ENCODE measurements at regions not wholly inside any gene's neighbourhood (a gene's known extent, or its start where the extent isn't known, plus 50 kb on each side); places are given as distances from the start of the nearest gene placed in this dataset.

- ATAC-seq (ENCODE audit: low read depth in 2 of 2): no peak
These were observed 85.6 kb downstream of the SNAPC1 start for GRCh38 chr14:61847861-61848260.

GRCh38 chr14:61854898-61855297 is 92.7 kb downstream of the SNAPC1 start:
- Histone ChIP-seq H3K4me1 (ENCODE audit: control insufficient read depth, insufficient read depth, low read length, poor library complexity, severe bottlenecking) (no peaks in the 10 kb centered on the region), H3K4me3 (ENCODE audit: low read depth, low read length) (no peak overlapping the region), H3K9me3 (ENCODE audit: control insufficient read depth in 2 of 2, low read length in 2 of 2) (no peaks in the 10 kb centered on the region), H3K27me3 (ENCODE audit: control insufficient read depth, insufficient read depth, low read length) (peaks cover 21% of the 10 kb centered on the region), H3K36me3 (ENCODE audit: control insufficient read depth, insufficient read depth, low read length) (no peaks in the 10 kb centered on the region), H3K27ac (ENCODE audit: insufficient read depth, low read length, poor library complexity, severe bottlenecking) (no peak overlapping the region)
- no peaks in the 10 kb centered on the region for H3K4me1 Mint-ChIP-seq
- peaks cover 31% of the 10 kb centered on the region for H3K27me3 Mint-ChIP-seq
- DNase-seq (no peak), ATAC-seq (ENCODE audit: low read depth in 2 of 2) (no peak)
- H3K4me3 Mint-ChIP-seq: no peak overlapping the region
- no peaks in the 10 kb centered on the region for H3K36me3 Mint-ChIP-seq
- H3K27ac Mint-ChIP-seq: no peak overlapping the region
- H3K9me3 Mint-ChIP-seq: peaks cover 0 to under 1% (median 0%) of the 10 kb centered on the region in 7 donors

More at GRCh38 chr14:61847861-61848260, 85.6 kb downstream of the SNAPC1 start:
- Histone ChIP-seq H3K4me3 (ENCODE audit: low read depth, low read length) (no peak overlapping the region), H3K36me3 (ENCODE audit: control insufficient read depth, insufficient read depth, low read length) (no peaks in the 10 kb centered on the region), H3K4me1 (ENCODE audit: control insufficient read depth, insufficient read depth, low read length, poor library complexity, severe bottlenecking) (no peaks in the 10 kb centered on the region), H3K27ac (ENCODE audit: insufficient read depth, low read length, poor library complexity, severe bottlenecking) (no peak overlapping the region), H3K27me3 (ENCODE audit: control insufficient read depth, insufficient read depth, low read length) (peaks cover 21% of the 10 kb centered on the region), H3K9me3 (ENCODE audit: control insufficient read depth in 2 of 2, low read length in 2 of 2) (peaks cover 6 to 18% of the 10 kb centered on the region in 2 experiments)
- H3K4me1 Mint-ChIP-seq: no peaks in the 10 kb centered on the region
- H3K9me3 Mint-ChIP-seq: peaks cover 0 to 6% (median 0%) of the 10 kb centered on the region in 7 donors
- no peaks in the 10 kb centered on the region for H3K36me3 Mint-ChIP-seq
- H3K27ac Mint-ChIP-seq: no peak overlapping the region
- no peak for DNase-seq
- H3K27me3 Mint-ChIP-seq: peaks cover 28% of the 10 kb centered on the region
- no peak overlapping the region for H3K4me3 Mint-ChIP-seq

- H3K9me3 ChIP-seq (ENCODE audit: control insufficient read depth in 2 of 2, low read length in 2 of 2): no peaks in the 10 kb centered on the region
- no peak overlapping the region for H3K27ac ChIP-seq (ENCODE audit: insufficient read depth, low read length, poor library complexity, severe bottlenecking)
- H3K27ac Mint-ChIP-seq: no peak overlapping the region
- H3K4me3 ChIP-seq (ENCODE audit: low read depth, low read length): no peak overlapping the region
- DNase-seq: peak; percentile 9 to 71 (median 31)
- H3K4me1 ChIP-seq (ENCODE audit: control insufficient read depth, insufficient read depth, low read length, poor library complexity, severe bottlenecking): no peaks in the 10 kb centered on the region
- H3K36me3 ChIP-seq (ENCODE audit: control insufficient read depth, insufficient read depth, low read length): no peaks in the 10 kb centered on the region
- H3K9me3 Mint-ChIP-seq: no peaks in the 10 kb centered on the region
- ATAC-seq (ENCODE audit: low read depth in 2 of 2): peak; percentile 77 to 85
- H3K27me3 Mint-ChIP-seq: peaks cover 24% of the 10 kb centered on the region
- H3K4me3 Mint-ChIP-seq: peak overlapping the region in 1 of 4 donors; percentile 21
- peaks cover 0 to 6% (median 0%) of the 10 kb centered on the region in 4 donors for H3K4me1 Mint-ChIP-seq
- H3K36me3 Mint-ChIP-seq: no peaks in the 10 kb centered on the region
- peaks cover 10% of the 10 kb centered on the region for H3K27me3 ChIP-seq (ENCODE audit: control insufficient read depth, insufficient read depth, low read length)
These were observed 98.2 kb downstream of the SNAPC1 start for GRCh38 chr14:61860294-61860918.

GRCh38 chr14:61861320-61861865 is 99.2 kb downstream of the SNAPC1 start:
- H3K9me3 ChIP-seq (ENCODE audit: control insufficient read depth in 2 of 2, low read length in 2 of 2): no peaks in the 10 kb centered on the region
- H3K9me3 Mint-ChIP-seq: no peaks in the 10 kb centered on the region
- ATAC-seq (ENCODE audit: low read depth in 2 of 2): no peak
- peaks cover 0 to 6% (median 0%) of the 10 kb centered on the region in 4 donors for H3K4me1 Mint-ChIP-seq
- H3K27me3 Mint-ChIP-seq: peaks cover 25% of the 10 kb centered on the region
- H3K27me3 ChIP-seq (ENCODE audit: control insufficient read depth, insufficient read depth, low read length): peaks cover 10% of the 10 kb centered on the region
- no peak overlapping the region for H3K4me3 Mint-ChIP-seq
- H3K27ac ChIP-seq (ENCODE audit: insufficient read depth, low read length, poor library complexity, severe bottlenecking): no peak overlapping the region
- no peak for DNase-seq
- H3K4me1 ChIP-seq (ENCODE audit: control insufficient read depth, insufficient read depth, low read length, poor library complexity, severe bottlenecking): no peaks in the 10 kb centered on the region
- no peak overlapping the region for H3K27ac Mint-ChIP-seq
- no peaks in the 10 kb centered on the region for H3K36me3 Mint-ChIP-seq
- no peaks in the 10 kb centered on the region for H3K36me3 ChIP-seq (ENCODE audit: control insufficient read depth, insufficient read depth, low read length)
- no peak overlapping the region for H3K4me3 ChIP-seq (ENCODE audit: low read depth, low read length)

GRCh38 chr14:61864329-61864898 is 102.2 kb downstream of the SNAPC1 start:
- H3K36me3 Mint-ChIP-seq: no peaks in the 10 kb centered on the region
- H3K9me3 Mint-ChIP-seq: peaks cover 0 to 3% (median 0%) of the 10 kb centered on the region in 7 donors
- ATAC-seq (ENCODE audit: low read depth in 2 of 2): no peak
- Histone ChIP-seq H3K9me3 (ENCODE audit: control insufficient read depth in 2 of 2, low read length in 2 of 2) (no peaks in the 10 kb centered on the region), H3K27ac (ENCODE audit: insufficient read depth, low read length, poor library complexity, severe bottlenecking) (no peak overlapping the region), H3K27me3 (ENCODE audit: control insufficient read depth, insufficient read depth, low read length) (peaks cover 4% of the 10 kb centered on the region), H3K4me3 (ENCODE audit: low read depth, low read length) (no peak overlapping the region), H3K4me1 (ENCODE audit: control insufficient read depth, insufficient read depth, low read length, poor library complexity, severe bottlenecking) (no peaks in the 10 kb centered on the region), H3K36me3 (ENCODE audit: control insufficient read depth, insufficient read depth, low read length) (no peaks in the 10 kb centered on the region)
- H3K27ac Mint-ChIP-seq: no peak overlapping the region
- peaks cover 22% of the 10 kb centered on the region for H3K27me3 Mint-ChIP-seq
- H3K4me3 Mint-ChIP-seq: no peak overlapping the region
- H3K4me1 Mint-ChIP-seq: peaks cover 0 to 6% (median 0%) of the 10 kb centered on the region in 4 donors
- DNase-seq: no peak

- ATAC-seq (ENCODE audit: low read depth in 2 of 2) (no peak), DNase-seq (peak in 1 of 3 donors; percentile 20)
- no peaks in the 10 kb centered on the region for H3K4me1 ChIP-seq (ENCODE audit: control insufficient read depth, insufficient read depth, low read length, poor library complexity, severe bottlenecking)
- H3K4me3 Mint-ChIP-seq: no peak overlapping the region
- H3K27ac ChIP-seq (ENCODE audit: insufficient read depth, low read length, poor library complexity, severe bottlenecking): no peak overlapping the region
- peaks cover 7% of the 10 kb centered on the region for H3K27me3 ChIP-seq (ENCODE audit: control insufficient read depth, insufficient read depth, low read length)
- H3K36me3 ChIP-seq (ENCODE audit: control insufficient read depth, insufficient read depth, low read length): no peaks in the 10 kb centered on the region
- no peak overlapping the region for H3K4me3 ChIP-seq (ENCODE audit: low read depth, low read length)
- peaks cover 10 to 11% of the 10 kb centered on the region in 2 experiments for H3K9me3 ChIP-seq (ENCODE audit: control insufficient read depth in 2 of 2, low read length in 2 of 2)
- H3K27ac Mint-ChIP-seq: no peak overlapping the region
- H3K4me1 Mint-ChIP-seq: no peaks in the 10 kb centered on the region
- H3K36me3 Mint-ChIP-seq: no peaks in the 10 kb centered on the region
- peaks cover 2 to 15% (median 8%) of the 10 kb centered on the region in 7 donors for H3K9me3 Mint-ChIP-seq
- peaks cover 21% of the 10 kb centered on the region for H3K27me3 Mint-ChIP-seq
These were observed 105.0 kb downstream of the SNAPC1 start for GRCh38 chr14:61866932-61867920.

GRCh38 chr14:61868846-61869245 is 106.6 kb downstream of the SNAPC1 start:
- Histone ChIP-seq H3K27ac (ENCODE audit: insufficient read depth, low read length, poor library complexity, severe bottlenecking) (no peak overlapping the region), H3K27me3 (ENCODE audit: control insufficient read depth, insufficient read depth, low read length) (peaks cover 7% of the 10 kb centered on the region), H3K9me3 (ENCODE audit: control insufficient read depth in 2 of 2, low read length in 2 of 2) (peaks cover 10 to 11% of the 10 kb centered on the region in 2 experiments), H3K4me1 (ENCODE audit: control insufficient read depth, insufficient read depth, low read length, poor library complexity, severe bottlenecking) (no peaks in the 10 kb centered on the region), H3K4me3 (ENCODE audit: low read depth, low read length) (no peak overlapping the region), H3K36me3 (ENCODE audit: control insufficient read depth, insufficient read depth, low read length) (no peaks in the 10 kb centered on the region)
- ATAC-seq (ENCODE audit: low read depth in 2 of 2): no peak
- peaks cover 2 to 15% (median 10%) of the 10 kb centered on the region in 7 donors for H3K9me3 Mint-ChIP-seq
- H3K36me3 Mint-ChIP-seq: no peaks in the 10 kb centered on the region
- H3K27ac Mint-ChIP-seq: no peak overlapping the region
- no peak overlapping the region for H3K4me3 Mint-ChIP-seq
- H3K27me3 Mint-ChIP-seq: peaks cover 32% of the 10 kb centered on the region
- no peak for DNase-seq
- H3K4me1 Mint-ChIP-seq: no peaks in the 10 kb centered on the region

Data from CD4-positive, CD25-positive, alpha-beta regulatory T cell (primary cell).